D341Med (cell line): ENCODE measurements at regions not wholly inside any gene's neighbourhood (a gene's known extent, or its start where the extent isn't known, plus 50 kb on each side); places are given as distances from the start of the nearest gene placed in this dataset.

Experiments used
- DNase-seq: peaks from one replicate; pipeline ENCODE4 v3.0.0; 2012; ENCODE audit warnings: low spot score

DNA sequence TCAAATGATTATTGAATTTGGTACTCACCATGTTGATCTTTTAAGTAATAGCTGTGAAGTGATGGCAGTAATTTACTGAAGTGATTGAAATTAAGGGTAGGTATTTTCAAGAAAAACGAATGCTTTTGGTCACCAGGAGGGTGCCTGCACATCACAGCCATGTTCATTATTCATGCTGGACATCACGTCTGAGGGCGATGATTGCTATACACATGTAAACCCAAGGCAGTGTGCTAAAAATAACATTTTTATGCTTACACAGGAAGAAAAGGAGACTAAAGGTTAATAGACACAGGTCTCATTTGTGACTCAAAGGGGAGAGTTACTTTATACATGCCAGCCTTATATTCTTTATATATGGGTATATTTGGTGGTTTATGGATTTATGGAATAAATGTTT is 1146.0 kb downstream of the NLGN4X start:
- DNase-seq: no peak

- no peak for DNase-seq
These were observed 1147.9 kb downstream of the NLGN4X start for GRCh38 chrX:5080791-5081190.

DNA sequence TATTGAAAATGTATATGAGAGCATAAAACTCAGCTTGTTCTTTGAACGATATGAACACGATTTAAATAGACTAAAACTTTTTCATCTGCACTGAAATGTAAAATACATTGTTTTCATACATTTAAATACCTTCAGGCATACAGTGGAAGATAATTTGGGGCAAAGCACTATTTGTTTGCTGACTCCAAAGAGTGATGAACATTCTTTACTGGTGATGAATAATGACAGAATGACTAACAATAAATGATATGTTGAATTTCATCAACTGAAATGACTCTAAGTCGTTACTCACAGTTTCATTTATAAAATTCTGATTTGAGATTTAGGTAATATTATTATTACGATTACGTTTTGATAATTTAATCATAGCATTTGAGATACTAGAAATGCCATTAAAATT is 1160.1 kb downstream of the NLGN4X start:
- DNase-seq: no peak

DNA sequence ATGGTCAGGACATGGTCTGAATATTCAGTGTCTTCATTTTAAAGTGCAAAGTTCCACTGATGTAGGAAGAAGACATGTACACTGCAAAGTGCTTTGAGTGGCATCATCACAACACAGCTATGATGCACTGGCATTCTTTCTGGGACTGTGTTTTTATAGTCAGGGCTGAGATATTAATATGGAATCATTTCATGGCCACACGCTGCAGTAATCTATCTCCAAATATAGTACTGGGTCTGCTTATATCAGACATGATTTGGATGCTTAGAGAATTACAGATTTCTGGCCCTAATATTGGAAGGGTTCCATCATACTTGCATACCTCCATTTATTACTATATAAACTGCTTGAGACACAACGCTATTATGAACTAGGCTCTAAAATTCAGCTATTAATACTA is 1170.9 kb downstream of the NLGN4X start:
- DNase-seq: no peak

GRCh38 chrX:5054852-5055251 is 1173.8 kb downstream of the NLGN4X start:
- DNase-seq: no peak

DNA sequence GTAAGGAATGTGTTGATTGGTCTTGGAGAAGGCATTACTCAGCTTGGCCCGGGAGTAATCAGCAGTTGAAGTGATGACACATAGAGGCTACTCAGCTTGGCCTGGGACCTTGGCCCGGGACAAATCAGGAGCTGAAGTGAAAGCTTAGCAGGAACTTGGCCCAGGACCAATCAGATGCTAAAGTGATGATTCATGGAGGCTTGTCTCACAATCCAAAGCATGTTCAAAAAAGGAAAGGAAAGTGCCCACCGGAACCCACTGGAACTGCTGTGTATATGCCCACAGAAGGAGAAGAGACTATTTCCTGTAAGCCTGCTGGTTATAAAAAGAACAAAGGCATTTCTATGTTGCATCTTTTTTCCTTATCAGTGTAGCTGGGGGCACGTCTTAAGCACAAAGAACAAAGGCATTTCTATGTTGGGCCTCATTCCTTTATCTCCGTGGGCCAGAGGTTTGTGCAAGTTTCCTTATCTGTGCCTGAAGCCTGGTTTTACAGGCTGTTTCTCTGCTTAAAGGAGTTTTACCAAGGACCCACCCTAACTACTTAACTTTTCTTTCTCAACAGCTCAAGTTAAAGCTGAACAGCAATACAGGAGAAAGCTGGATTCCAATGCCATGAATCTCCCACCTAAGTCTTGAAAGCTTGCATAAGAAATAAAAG is 1176.7 kb downstream of the NLGN4X start:
- DNase-seq: no peak

DNA sequence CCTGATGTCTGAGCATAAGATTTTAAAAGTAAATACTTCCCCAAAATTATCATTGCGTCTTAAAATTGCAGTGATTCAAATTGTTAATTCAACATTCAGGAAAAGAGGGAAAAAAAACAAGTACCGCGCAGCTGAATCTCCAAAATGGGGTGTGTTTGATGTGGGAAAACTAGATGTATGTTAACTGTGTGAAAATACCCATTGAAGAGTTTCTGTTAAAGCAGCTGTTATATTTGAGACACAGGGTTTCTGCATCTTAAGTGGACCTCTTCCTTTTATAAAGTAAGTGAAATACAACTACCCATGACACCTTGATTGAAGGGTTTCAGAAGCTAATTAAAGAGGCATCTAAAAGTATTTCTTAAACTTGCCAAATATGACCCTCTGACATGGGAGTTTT is 1186.1 kb downstream of the NLGN4X start:
- no peak for DNase-seq

DNA sequence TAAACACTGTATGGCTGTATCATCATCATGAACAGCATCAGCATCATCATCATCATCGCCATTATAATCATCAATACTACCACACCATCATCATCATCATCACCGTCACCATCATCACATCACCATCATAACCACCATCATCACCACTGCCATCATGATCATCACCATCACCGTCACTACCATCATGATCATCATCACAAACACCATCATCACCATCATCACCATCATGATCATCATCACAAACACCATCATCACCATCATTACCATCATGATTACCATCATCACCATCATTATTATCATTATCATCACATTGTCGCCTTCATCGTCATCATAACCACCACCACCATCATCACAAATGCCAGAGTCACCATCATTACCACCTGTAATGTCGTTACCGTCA is 1196.9 kb downstream of the NLGN4X start:
- DNase-seq: no peak

DNA sequence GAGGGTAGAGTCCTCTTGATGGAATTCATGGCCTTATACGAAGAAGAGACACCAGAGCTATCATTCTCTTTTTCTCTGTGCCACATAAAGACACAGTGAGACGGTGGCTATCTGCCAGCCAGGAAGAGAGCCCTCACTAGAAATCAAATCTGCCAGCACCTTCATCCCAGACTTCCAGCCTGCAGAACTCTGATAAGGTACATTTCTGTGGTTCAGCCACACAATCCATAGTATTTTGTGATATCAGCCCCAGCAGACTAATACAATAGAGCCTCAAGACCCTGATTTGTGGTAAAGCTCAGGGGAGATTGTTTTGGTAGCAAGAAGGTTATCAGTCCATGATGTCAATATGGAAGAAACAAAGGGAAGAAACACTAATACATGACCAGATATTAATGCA is 1213.2 kb downstream of the NLGN4X start:
- no peak for DNase-seq

GRCh38 chrX:4994855-4995254 is 1233.8 kb downstream of the NLGN4X start:
- DNase-seq: no peak

DNA sequence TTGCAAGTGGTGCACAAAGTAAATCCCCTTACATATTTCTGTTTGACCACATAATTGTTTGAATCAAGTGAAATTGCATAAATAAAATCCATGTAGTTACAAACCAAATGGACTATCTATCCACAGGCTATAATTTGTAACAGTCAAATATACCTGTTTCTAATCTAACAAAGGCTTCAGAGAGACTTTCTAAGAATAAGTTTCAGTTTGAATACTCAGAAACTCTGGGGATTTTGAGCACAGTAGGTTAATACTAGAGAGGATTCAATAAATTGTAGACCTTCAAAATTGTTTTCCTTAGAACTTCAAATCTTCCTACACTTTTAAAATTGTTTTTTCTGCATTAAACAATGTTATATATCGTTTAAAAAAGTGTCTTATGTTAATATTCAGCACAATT is 1250.1 kb downstream of the NLGN4X start:
- DNase-seq: no peak

DNA sequence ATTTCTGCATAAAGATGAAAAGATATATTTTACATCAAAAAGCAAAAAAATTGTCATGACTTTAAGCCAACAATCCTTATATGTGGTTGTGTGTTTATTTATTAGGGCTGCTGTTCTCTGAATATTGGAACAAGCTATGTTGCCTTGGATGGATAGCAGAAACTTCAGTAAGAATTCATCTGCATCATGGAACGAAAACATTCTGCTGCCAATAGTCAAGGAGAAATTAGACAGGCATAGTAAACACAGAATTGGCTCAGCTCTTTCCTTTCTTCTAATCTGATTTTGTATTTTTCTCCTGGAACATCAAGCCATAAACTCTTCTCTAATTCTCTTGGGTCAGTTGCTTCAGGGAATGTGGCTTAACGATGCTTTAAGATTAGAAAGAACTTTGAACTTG is 1257.0 kb downstream of the NLGN4X start:
- DNase-seq: no peak

DNA sequence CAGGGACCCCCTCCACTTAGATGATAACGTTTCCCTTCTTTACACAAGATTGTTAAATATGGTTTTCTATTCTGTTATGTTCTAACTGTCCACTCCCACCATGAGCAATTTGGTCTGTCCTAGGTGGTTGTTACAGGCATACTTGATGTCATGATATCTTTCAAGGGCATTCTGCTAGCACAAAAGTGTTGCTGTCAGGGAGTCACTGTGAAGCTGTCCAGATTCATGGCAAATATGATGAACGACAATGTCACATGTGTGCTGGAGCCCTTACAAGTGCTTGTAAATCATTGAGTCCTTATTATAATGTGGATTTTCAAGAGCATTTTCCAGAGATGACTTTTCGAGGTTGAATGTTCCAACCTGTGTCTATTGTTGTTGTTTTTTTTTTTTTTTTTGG is 1250.7 kb upstream of the PRKX start:
- no peak for DNase-seq

DNA sequence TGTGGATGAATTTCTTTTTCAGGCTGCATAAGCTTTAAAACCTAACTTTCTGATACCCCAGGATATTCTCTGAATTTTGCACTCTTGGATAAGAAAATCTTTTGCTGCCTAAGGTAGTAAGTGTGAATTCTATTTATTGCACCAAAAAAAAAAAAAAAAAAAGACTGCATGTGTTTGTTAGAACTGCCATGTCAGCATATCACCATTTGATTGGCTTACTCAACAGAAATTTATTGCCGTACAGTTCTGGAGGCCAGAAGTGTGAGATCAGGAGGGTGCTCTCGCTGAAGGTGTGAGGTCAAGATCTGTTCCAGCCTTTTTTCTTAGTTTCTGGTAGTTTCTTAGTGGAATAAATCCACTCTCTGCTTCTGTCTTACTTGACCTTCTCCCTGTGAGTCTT is 1250.0 kb upstream of the PRKX start:
- DNase-seq: no peak

- no peak for DNase-seq
These were observed 1231.3 kb upstream of the PRKX start for GRCh38 chrX:4944767-4945166.

DNA sequence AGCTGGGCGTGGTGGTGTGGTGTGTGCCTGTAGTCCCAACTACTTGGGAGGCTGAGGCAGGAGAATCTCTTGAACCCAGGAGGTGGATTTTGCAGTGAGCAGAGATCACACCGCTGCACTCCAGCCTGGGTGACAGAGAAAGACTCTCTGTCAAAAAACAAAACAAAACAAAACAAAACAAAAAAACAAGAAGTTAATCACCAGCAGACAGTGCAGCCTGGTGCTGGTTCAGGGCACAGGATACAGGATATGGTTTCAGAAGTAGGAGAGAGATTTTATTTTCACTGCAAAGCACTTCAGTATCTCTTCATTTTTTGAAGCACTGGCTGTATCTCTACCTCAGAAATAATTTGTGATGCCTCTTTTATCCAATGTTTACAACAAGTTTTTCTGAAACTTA is 1222.9 kb upstream of the PRKX start:
- DNase-seq: no peak

- no peak for DNase-seq
These were observed 1222.4 kb upstream of the PRKX start for GRCh38 chrX:4935846-4936245.

GRCh38 chrX:4935401-4935800 is 1222.0 kb upstream of the PRKX start:
- no peak for DNase-seq

DNA sequence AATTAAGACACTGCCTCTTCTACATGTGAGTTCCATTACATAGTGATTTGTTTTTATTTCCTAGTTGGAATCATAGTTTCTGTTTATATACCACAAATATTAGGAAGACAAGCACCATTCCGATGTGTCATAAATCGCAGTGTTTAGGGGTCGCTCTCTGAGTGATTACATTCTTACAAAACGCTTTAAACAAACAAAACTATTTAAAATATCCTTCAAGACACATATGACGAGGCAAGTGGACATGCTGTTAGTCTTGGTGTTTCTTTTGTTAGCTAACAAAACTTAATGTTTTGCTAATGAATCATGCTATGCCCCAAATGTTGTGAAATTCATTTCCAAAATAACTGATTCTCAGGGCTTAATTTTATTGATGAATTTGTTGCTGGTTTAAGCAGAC is 1219.3 kb upstream of the PRKX start:
- DNase-seq: no peak

DNA sequence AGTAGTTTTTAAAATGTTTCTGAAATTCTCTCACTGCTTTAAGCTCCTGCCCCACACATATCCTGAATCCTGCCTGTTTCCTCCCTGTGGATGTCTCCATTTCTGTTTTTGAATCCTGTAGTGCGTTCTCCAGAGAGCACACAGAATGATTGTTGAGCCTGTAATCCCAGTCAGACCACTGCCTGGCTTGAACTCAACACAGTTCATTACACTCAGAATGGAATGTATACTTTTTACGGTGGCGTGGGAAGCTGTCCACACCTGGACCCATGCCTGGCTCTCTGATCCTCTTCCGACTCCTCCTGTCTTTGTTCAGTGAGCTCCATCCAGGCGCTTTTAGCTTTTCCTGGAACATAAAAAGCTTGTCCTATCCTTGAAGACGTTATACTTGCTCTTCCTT is 1217.0 kb upstream of the PRKX start:
- DNase-seq: no peak

GRCh38 chrX:4925911-4926310 is 1212.5 kb upstream of the PRKX start:
- DNase-seq: no peak

GRCh38 chrX:4909348-4909747 is 1195.9 kb upstream of the PRKX start:
- no peak for DNase-seq

DNA sequence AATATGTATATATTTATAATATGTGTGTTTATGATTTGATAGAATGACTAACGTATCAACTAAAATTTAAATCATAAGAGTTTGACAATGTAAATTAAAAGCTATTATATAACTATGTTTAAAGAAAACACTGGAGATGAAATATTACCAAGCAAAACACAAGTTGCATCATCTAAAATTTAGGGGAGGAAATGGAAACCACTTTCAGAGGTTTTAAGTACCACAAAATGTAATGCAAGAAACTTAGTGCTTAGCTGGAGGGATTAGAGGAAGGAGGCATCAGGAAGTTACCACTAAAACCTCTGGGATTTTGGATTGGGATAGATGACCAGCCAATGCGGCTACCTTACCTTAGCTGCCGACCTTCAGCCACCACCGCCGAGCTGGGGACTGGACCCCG is 1192.1 kb upstream of the PRKX start:
- DNase-seq: no peak

DNA sequence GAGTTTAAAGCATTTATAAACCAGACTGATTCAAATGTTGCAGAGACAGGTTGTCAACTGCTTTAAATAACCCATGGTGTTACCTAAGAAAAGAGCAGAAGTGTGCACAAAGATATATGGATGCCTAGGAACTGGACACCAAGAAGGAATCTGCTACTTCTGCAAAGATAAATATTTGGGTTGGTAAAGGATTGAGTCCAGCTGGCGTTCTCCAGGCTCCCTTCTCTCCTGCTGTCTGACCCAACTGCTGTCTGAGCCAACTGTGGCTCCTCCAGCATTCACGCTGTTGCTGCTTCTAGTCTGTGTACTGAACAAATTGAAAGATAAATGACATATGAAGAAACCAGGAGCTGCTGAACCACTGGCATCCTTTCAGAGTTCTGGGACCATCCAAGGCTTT is 1167.8 kb upstream of the PRKX start:
- DNase-seq: no peak

GRCh38 chrX:4878640-4879039 is 1165.2 kb upstream of the PRKX start:
- DNase-seq: no peak
